Nephron progenitor cell (in vitro differentiated cells): ENCODE measurements at regions not wholly inside any gene's neighbourhood (a gene's known extent, or its start where the extent isn't known, plus 50 kb on each side); places are given as distances from the start of the nearest gene placed in this dataset.
"Not testable (repeated sequence)": the region's sequence is repeated elsewhere in the genome, so short reads cannot be mapped to it uniquely, and the experiment has no call there.

Experiments
- DNase-seq: peaks from one replicate; pipeline ENCODE4 v3.0.0; 2021
- H3K27ac Mint-ChIP-seq: 2 replicates; pipeline ENCODE4 v1.8.0; 2021; ENCODE audit warnings: mild to moderate bottlenecking, moderate library complexity, mixed read lengths
- H3K27me3 Mint-ChIP-seq: 2 replicates; pipeline ENCODE4 v1.8.0; 2021; ENCODE audit warnings: mild to moderate bottlenecking, low read depth, mixed read lengths; ENCODE audit not compliant: poor library complexity
- H3K36me3 Mint-ChIP-seq: 2 replicates; pipeline ENCODE4 v1.8.0; 2021; ENCODE audit warnings: low read depth, mixed read lengths
- H3K4me1 Mint-ChIP-seq: 2 replicates; pipeline ENCODE4 v1.8.0; 2021; ENCODE audit warnings: mixed read lengths
- H3K4me3 Mint-ChIP-seq: 2 replicates; pipeline ENCODE4 v1.8.0; 2021; ENCODE audit warnings: mild to moderate bottlenecking, moderate library complexity, mixed read lengths
- H3K9me3 Mint-ChIP-seq: 2 replicates; pipeline ENCODE4 v1.8.0; 2021; ENCODE audit warnings: mild to moderate bottlenecking, moderate library complexity, mixed read lengths
- CTCF ChIP-seq: fragments of 200-600 bp; sonication (generic); IDR thresholded peaks from 2 replicates; pipeline ENCODE4 v1.5.0; 2021; ENCODE audit warnings: antibody characterized with exemption

GRCh38 chr7:7014827-7015595, 167.3 kb upstream of the C1GALT1 start:
- Mint-ChIP-seq H3K36me3 (no peaks in the 10 kb centered on the region), H3K9me3 (peaks cover 13% of the 10 kb centered on the region), H3K4me1 (peaks cover 6% of the 10 kb centered on the region), H3K27ac (no peak overlapping the region), H3K27me3 (no peaks in the 10 kb centered on the region), H3K4me3 (no peak overlapping the region)
- DNase-seq, result no peak
- TF ChIP-seq CTCF, result no peak

GRCh38 chr7:7017707-7018280, 164.6 kb upstream of the C1GALT1 start:
- Mint-ChIP-seq H3K9me3 (peaks cover 1% of the 10 kb centered on the region), H3K27ac (no peak overlapping the region), H3K4me1 (peaks cover 6% of the 10 kb centered on the region), H3K4me3 (no peak overlapping the region), H3K27me3 (no peaks in the 10 kb centered on the region), H3K36me3 (no peaks in the 10 kb centered on the region)
- TF ChIP-seq CTCF, result no peak
- no peak for DNase-seq

GRCh38 chr7:7018290-7018689, 164.1 kb upstream of the C1GALT1 start:
- TF ChIP-seq CTCF, result no peak
- no peak for DNase-seq
- no peak overlapping the region for H3K4me3 Mint-ChIP-seq
- peaks cover 4% of the 10 kb centered on the region for H3K9me3 Mint-ChIP-seq
- peaks cover 6% of the 10 kb centered on the region for H3K4me1 Mint-ChIP-seq
- no peaks in the 10 kb centered on the region for H3K36me3 Mint-ChIP-seq
- no peaks in the 10 kb centered on the region for H3K27me3 Mint-ChIP-seq
- no peak overlapping the region for H3K27ac Mint-ChIP-seq

GRCh38 chr7:7032221-7032620, 150.1 kb upstream of the C1GALT1 start:
- no peak for TF ChIP-seq CTCF
- Mint-ChIP-seq H3K9me3 (peaks cover 15% of the 10 kb centered on the region), H3K27me3 (no peaks in the 10 kb centered on the region), H3K36me3 (no peaks in the 10 kb centered on the region), H3K4me3 (no peak overlapping the region), H3K27ac (no peak overlapping the region), H3K4me1 (no peaks in the 10 kb centered on the region)
- DNase-seq, result no peak

- H3K36me3 Mint-ChIP-seq, result no peaks in the 10 kb centered on the region
- no peak for TF ChIP-seq CTCF
- H3K27ac Mint-ChIP-seq, result no peak overlapping the region
- H3K27me3 Mint-ChIP-seq, result peaks cover 4% of the 10 kb centered on the region
- H3K9me3 Mint-ChIP-seq, result no peaks in the 10 kb centered on the region
- DNase-seq, result no peak
- no peaks in the 10 kb centered on the region for H3K4me1 Mint-ChIP-seq
- no peak overlapping the region for H3K4me3 Mint-ChIP-seq
Observed at GRCh38 chr7:7035851-7036250, 146.5 kb upstream of the C1GALT1 start.

- not testable (repeated sequence) for DNase-seq, H3K27me3 Mint-ChIP-seq, H3K27ac Mint-ChIP-seq, H3K4me3 Mint-ChIP-seq, H3K4me1 Mint-ChIP-seq, H3K36me3 Mint-ChIP-seq
- H3K9me3 Mint-ChIP-seq, result peaks cover 13% of the 10 kb centered on the region
Observed at GRCh38 chr7:7042286-7042893, 140.0 kb upstream of the C1GALT1 start.
